GM12878 (cell line): ENCODE measurements at regions not wholly inside any gene's neighbourhood (a gene's known extent, or its start where the extent isn't known, plus 50 kb on each side); places are given as distances from the start of the nearest gene placed in this dataset.

Experiments used
- BCL11A ChIP-seq: IDR thresholded peaks from 2 replicates; pipeline ENCODE4 v1.6.1; 2011; ENCODE audit warnings: low read depth, low read length
- CHD2 ChIP-seq: IDR thresholded peaks from 2 replicates; pipeline ENCODE4 v1.6.1; 2011; ENCODE audit warnings: low read depth, low read length, improper control_type of control experiment, borderline replicate concordance
- TF ChIP-seq, protein P1 (sequence below): fragments of 450-650 bp; formaldehyde crosslinking; IDR thresholded peaks from 2 replicates; pipeline ENCODE4 v1.4.0; 2022; ENCODE audit warnings: mild to moderate bottlenecking, moderate library complexity
- TF ChIP-seq, protein P2 (sequence below): fragments of 450-650 bp; IDR thresholded peaks from 2 replicates; pipeline ENCODE4 v1.6.1; 2018; ENCODE audit warnings: mild to moderate bottlenecking, low read depth, moderate library complexity; ENCODE audit not compliant: partially characterized antibody
- TF ChIP-seq, protein P3 (sequence below), 3 experiments: IDR thresholded peaks in 2 of 3; conservative IDR thresholded peaks in 1 of 3; 2 replicates each; pipeline ENCODE4 v1.5.1; 2011; ENCODE audit warnings: low read depth in 3 of 3, low read length in 3 of 3, mild to moderate bottlenecking in 3 of 3, control low read depth in 2 of 3, moderate library complexity in 2 of 3, inconsistent platforms in 1 of 3, mixed read lengths in 1 of 3; ENCODE audit not compliant: control insufficient read depth in 2 of 3, insufficient read depth in 1 of 3; ENCODE audit errors: extremely low read depth in 1 of 3
- TF ChIP-seq, protein P4 (sequence below): IDR thresholded peaks from 2 replicates; pipeline ENCODE4 v1.6.1; 2012; ENCODE audit warnings: low read depth, low read length, improper control_type of control experiment

DNA sequence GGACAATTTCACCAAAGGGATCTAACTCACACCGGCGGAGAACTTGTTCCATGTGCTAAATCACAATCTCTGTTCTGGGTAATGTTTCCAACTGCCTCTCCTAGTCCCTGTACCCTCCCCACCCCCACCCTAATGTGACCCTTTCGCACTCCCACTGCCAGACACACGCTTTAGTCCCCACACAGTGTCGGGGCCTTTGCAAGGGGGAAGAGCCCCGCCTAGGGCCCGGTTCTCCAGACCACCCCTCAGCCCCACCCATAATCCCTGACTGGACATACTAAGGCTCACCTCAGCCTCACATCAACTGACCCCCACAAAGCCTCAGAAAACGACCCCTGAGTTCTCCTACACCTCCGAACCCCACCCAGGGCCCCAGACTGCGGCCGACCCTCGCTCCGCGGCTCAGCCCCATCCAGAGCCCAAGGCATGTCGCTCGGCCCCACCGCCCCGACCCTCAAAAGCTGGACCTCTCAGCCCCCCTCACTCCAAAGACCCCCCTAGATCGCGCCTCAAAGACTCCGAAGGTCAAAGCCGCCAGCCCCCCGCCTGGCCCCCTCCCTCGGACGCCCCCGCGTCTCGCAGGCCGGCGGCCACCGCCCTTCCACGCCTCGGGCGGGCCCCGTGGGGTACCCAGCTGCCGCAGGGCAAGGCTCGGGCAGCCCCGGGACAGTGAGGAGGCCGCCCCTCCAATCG is 72.0 kb upstream of the MAP4 start:
- TF ChIP-seq, protein P1, sequence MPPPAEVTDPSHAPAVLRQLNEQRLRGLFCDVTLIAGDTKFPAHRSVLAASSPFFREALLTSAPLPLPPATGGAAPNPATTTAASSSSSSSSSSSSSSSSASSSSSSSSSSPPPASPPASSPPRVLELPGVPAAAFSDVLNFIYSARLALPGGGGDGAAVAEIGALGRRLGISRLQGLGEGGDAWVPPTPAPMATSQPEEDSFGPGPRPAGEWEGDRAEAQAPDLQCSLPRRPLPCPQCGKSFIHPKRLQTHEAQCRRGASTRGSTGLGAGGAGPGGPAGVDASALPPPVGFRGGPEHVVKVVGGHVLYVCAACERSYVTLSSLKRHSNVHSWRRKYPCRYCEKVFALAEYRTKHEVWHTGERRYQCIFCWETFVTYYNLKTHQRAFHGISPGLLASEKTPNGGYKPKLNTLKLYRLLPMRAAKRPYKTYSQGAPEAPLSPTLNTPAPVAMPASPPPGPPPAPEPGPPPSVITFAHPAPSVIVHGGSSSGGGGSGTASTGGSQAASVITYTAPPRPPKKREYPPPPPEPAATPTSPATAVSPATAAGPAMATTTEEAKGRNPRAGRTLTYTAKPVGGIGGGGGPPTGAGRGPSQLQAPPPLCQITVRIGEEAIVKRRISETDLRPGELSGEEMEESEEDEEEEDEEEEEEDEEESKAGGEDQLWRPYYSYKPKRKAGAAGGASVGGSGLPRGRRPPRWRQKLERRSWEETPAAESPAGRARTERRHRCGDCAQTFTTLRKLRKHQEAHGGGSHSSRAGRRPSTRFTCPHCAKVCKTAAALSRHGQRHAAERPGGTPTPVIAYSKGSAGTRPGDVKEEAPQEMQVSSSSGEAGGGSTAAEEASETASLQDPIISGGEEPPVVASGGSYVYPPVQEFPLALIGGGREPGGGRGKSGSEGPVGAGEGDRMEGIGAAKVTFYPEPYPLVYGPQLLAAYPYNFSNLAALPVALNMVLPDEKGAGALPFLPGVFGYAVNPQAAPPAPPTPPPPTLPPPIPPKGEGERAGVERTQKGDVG (CRISPR knock-in tag), result no peak
- TF ChIP-seq CHD2 (no peak), BCL11A (no peak)
- TF ChIP-seq, protein P2, sequence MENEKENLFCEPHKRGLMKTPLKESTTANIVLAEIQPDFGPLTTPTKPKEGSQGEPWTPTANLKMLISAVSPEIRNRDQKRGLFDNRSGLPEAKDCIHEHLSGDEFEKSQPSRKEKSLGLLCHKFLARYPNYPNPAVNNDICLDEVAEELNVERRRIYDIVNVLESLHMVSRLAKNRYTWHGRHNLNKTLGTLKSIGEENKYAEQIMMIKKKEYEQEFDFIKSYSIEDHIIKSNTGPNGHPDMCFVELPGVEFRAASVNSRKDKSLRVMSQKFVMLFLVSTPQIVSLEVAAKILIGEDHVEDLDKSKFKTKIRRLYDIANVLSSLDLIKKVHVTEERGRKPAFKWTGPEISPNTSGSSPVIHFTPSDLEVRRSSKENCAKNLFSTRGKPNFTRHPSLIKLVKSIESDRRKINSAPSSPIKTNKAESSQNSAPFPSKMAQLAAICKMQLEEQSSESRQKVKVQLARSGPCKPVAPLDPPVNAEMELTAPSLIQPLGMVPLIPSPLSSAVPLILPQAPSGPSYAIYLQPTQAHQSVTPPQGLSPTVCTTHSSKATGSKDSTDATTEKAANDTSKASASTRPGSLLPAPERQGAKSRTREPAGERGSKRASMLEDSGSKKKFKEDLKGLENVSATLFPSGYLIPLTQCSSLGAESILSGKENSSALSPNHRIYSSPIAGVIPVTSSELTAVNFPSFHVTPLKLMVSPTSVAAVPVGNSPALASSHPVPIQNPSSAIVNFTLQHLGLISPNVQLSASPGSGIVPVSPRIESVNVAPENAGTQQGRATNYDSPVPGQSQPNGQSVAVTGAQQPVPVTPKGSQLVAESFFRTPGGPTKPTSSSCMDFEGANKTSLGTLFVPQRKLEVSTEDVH, result no peak
- TF ChIP-seq, protein P3, sequence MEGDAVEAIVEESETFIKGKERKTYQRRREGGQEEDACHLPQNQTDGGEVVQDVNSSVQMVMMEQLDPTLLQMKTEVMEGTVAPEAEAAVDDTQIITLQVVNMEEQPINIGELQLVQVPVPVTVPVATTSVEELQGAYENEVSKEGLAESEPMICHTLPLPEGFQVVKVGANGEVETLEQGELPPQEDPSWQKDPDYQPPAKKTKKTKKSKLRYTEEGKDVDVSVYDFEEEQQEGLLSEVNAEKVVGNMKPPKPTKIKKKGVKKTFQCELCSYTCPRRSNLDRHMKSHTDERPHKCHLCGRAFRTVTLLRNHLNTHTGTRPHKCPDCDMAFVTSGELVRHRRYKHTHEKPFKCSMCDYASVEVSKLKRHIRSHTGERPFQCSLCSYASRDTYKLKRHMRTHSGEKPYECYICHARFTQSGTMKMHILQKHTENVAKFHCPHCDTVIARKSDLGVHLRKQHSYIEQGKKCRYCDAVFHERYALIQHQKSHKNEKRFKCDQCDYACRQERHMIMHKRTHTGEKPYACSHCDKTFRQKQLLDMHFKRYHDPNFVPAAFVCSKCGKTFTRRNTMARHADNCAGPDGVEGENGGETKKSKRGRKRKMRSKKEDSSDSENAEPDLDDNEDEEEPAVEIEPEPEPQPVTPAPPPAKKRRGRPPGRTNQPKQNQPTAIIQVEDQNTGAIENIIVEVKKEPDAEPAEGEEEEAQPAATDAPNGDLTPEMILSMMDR (IDR thresholded peaks at IDR 0.05 in 2 of 3, conservative IDR thresholded peaks at IDR 0.05 in 1 of 3; ENCODE audit: control insufficient read depth in 2 of 3, extremely low read depth in 1 of 3, insufficient read depth in 1 of 3, low read depth in 3 of 3, low read length in 3 of 3), result no peak
- TF ChIP-seq, protein P4, sequence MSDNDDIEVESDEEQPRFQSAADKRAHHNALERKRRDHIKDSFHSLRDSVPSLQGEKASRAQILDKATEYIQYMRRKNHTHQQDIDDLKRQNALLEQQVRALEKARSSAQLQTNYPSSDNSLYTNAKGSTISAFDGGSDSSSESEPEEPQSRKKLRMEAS, result no peak
